CD8-positive, alpha-beta memory T cell (primary cell): ENCODE measurements at regions not wholly inside any gene's neighbourhood (a gene's known extent, or its start where the extent isn't known, plus 50 kb on each side); places are given as distances from the start of the nearest gene placed in this dataset.

ENCODE experiments used
- CTCF ChIA-PET: fragments of 350-600 bp; sonication (Branson Sonifier 250); formaldehyde crosslinking; loops from one replicate; lab custom pipeline; 2021; ENCODE audit warnings: antibody characterized with exemption; lab: Charles Lee
- POLR2A ChIA-PET: fragments of 350-600 bp; sonication (Branson Sonifier 250); formaldehyde crosslinking; loops from one replicate; lab custom pipeline; 2021; ENCODE audit warnings: antibody characterized with exemption; lab: Charles Lee
- DNase-seq, 5 donors: peaks; one replicate each; pipeline versions ENCODE4 v3.0.0 to v3.0.0-alpha.2; 2020 to 2022; ENCODE audit warnings: mixed read lengths in 1 of 5
- H3K27ac ChIP-seq: one replicate; pipeline ENCODE4 v1.7.0; 2013; ENCODE audit warnings: low read depth, mild to moderate bottlenecking, low read length, moderate library complexity
- H3K27me3 ChIP-seq: 2 replicates; pipeline ENCODE4 v1.7.0; 2013; ENCODE audit warnings: low read length, mild to moderate bottlenecking; ENCODE audit not compliant: insufficient read depth, poor library complexity, severe bottlenecking
- H3K36me3 ChIP-seq: 2 replicates; pipeline ENCODE4 v1.7.0; 2013; ENCODE audit warnings: mild to moderate bottlenecking, low read length, moderate library complexity; ENCODE audit not compliant: insufficient read depth
- H3K4me1 ChIP-seq: 2 replicates; pipeline ENCODE4 v1.7.0; 2013; ENCODE audit warnings: mild to moderate bottlenecking, low read length, moderate library complexity; ENCODE audit not compliant: insufficient read depth
- H3K4me3 ChIP-seq: 2 replicates; pipeline ENCODE4 v1.7.0; 2013; ENCODE audit warnings: mild to moderate bottlenecking, low read length
- H3K9me3 ChIP-seq: 2 replicates; pipeline ENCODE4 v1.7.0; 2013; ENCODE audit warnings: mild to moderate bottlenecking, low read length
- H3K27ac Mint-ChIP-seq, 8 donors: one replicate each; pipeline ENCODE4 v1.8.0; 2020 to 2021; ENCODE audit warnings: mixed read lengths in 8 of 8, mild to moderate bottlenecking in 6 of 8, inconsistent platforms in 3 of 8, moderate library complexity in 3 of 8
- H3K27me3 Mint-ChIP-seq, 2 donors: one replicate each; pipeline ENCODE4 v1.8.0; 2020 to 2021; ENCODE audit warnings: mixed read lengths in 2 of 2, mild to moderate bottlenecking in 1 of 2, moderate library complexity in 1 of 2
- H3K36me3 Mint-ChIP-seq, 3 donors: one replicate each; pipeline ENCODE4 v1.8.0; 2020 to 2021; ENCODE audit warnings: mixed read lengths in 3 of 3, inconsistent platforms in 1 of 3, mild to moderate bottlenecking in 1 of 3
- H3K4me1 Mint-ChIP-seq, 3 donors: one replicate each; pipeline ENCODE4 v1.8.0; 2020 to 2021; ENCODE audit warnings: mixed read lengths in 3 of 3, inconsistent platforms in 1 of 3, mild to moderate bottlenecking in 1 of 3
- H3K4me3 Mint-ChIP-seq, 7 donors: one replicate each; pipeline ENCODE4 v1.8.0; 2020 to 2021; ENCODE audit warnings: mixed read lengths in 7 of 7, mild to moderate bottlenecking in 6 of 7, moderate library complexity in 4 of 7, inconsistent platforms in 2 of 7
- H3K9me3 Mint-ChIP-seq, 5 donors: one replicate each; pipeline ENCODE4 v1.8.0; 2020 to 2022; ENCODE audit warnings: mixed read lengths in 5 of 5, mild to moderate bottlenecking in 3 of 5, moderate library complexity in 2 of 5, inconsistent platforms in 1 of 5

DNA sequence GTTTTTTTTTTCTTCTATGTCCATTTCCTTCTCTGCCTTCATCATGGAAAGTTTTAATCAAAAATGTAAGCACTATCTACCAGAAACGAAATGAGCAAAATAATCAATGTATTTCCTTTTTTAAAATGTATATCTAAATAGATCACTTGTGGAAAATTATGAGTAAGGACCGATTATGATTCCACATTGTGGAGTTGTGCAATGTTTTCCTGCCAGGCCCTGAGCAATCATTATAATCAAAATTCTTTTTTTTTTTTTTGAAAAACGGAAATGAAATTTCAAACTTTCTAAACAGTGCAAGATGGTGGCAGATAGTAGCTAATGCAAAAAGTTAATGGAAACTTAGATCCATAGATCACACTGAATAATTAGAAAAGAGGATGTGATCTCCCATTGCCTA is 1074.6 kb upstream of the TMEM132C start:
- Histone ChIP-seq H3K36me3 (no peaks in the 10 kb centered on the region), H3K27me3 (no peaks in the 10 kb centered on the region), H3K27ac (no peak overlapping the region), H3K4me1 (no peaks in the 10 kb centered on the region), H3K4me3 (no peak overlapping the region), H3K9me3 (no peaks in the 10 kb centered on the region)
- Mint-ChIP-seq H3K9me3 (peaks cover 0 to 2% (median 2%) of the 10 kb centered on the region in 5 donors), H3K36me3 (no peaks in the 10 kb centered on the region), H3K4me1 (no peaks in the 10 kb centered on the region), H3K4me3 (no peak overlapping the region), H3K27me3 (peaks cover 14 to 16% of the 10 kb centered on the region in 2 donors), H3K27ac (no peak overlapping the region)
- CTCF ChIA-PET = no interaction called here
- POLR2A ChIA-PET = no interaction called here
- no peak for DNase-seq

- Mint-ChIP-seq H3K27me3 (peaks cover 12 to 15% of the 10 kb centered on the region in 2 donors), H3K4me1 (no peaks in the 10 kb centered on the region), H3K9me3 (peaks cover 0 to 6% (median 2%) of the 10 kb centered on the region in 5 donors), H3K4me3 (no peak overlapping the region), H3K36me3 (no peaks in the 10 kb centered on the region), H3K27ac (no peak overlapping the region)
- no peak overlapping the region for H3K4me3 ChIP-seq
- ChIA-PET CTCF (no interaction called here), POLR2A (no interaction called here)
- no peaks in the 10 kb centered on the region for H3K9me3 ChIP-seq
- H3K36me3 ChIP-seq = no peaks in the 10 kb centered on the region
- no peaks in the 10 kb centered on the region for H3K4me1 ChIP-seq
- H3K27me3 ChIP-seq = no peaks in the 10 kb centered on the region
- no peak for DNase-seq
- no peak overlapping the region for H3K27ac ChIP-seq
Measured at GRCh38 chr12:127193341-127193740, 1073.6 kb upstream of the TMEM132C start.

- Mint-ChIP-seq H3K36me3 (no peaks in the 10 kb centered on the region), H3K27me3 (peaks cover 15 to 19% of the 10 kb centered on the region in 2 donors), H3K9me3 (peaks cover 0 to 6% (median 2%) of the 10 kb centered on the region in 5 donors), H3K4me3 (no peak overlapping the region), H3K27ac (no peak overlapping the region), H3K4me1 (no peaks in the 10 kb centered on the region)
- POLR2A ChIA-PET = no interaction called here
- Histone ChIP-seq H3K36me3 (no peaks in the 10 kb centered on the region), H3K4me3 (no peak overlapping the region), H3K4me1 (no peaks in the 10 kb centered on the region), H3K27me3 (no peaks in the 10 kb centered on the region), H3K27ac (no peak overlapping the region), H3K9me3 (no peaks in the 10 kb centered on the region)
- CTCF ChIA-PET = no interaction called here
- DNase-seq = no peak
Measured at GRCh38 chr12:127194176-127194575, 1072.8 kb upstream of the TMEM132C start.

GRCh38 chr12:127205781-127206555 is 1061.0 kb upstream of the TMEM132C start:
- Mint-ChIP-seq H3K27me3 (peaks cover 14 to 19% of the 10 kb centered on the region in 2 donors), H3K4me3 (no peak overlapping the region), H3K4me1 (no peaks in the 10 kb centered on the region), H3K9me3 (no peaks in the 10 kb centered on the region), H3K36me3 (no peaks in the 10 kb centered on the region), H3K27ac (no peak overlapping the region)
- Histone ChIP-seq H3K27me3 (no peaks in the 10 kb centered on the region), H3K4me3 (no peak overlapping the region), H3K27ac (no peak overlapping the region), H3K9me3 (no peaks in the 10 kb centered on the region), H3K36me3 (no peaks in the 10 kb centered on the region), H3K4me1 (no peaks in the 10 kb centered on the region)
- CTCF ChIA-PET = no interaction called here
- POLR2A ChIA-PET = no interaction called here
- DNase-seq = no peak

DNA sequence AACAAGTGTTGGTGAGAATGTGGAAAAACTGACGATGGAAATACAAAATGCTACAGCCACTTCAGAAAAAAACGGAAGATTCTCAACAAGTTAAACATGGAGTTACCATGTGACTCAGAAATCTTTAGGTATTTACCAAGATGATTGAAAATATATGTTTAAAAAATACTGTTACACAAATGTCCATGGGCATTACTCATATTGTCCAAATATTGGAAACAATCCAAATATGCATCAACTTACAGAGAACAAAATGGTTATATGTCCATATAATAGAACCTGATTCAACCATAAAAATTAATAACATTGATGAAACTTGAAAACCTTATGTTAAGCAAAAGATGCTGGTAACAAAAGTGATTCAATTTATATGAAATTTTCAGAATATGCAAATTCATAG is 1057.7 kb upstream of the TMEM132C start:
- no peak overlapping the region for H3K4me3 ChIP-seq
- H3K9me3 Mint-ChIP-seq = no peaks in the 10 kb centered on the region
- no peaks in the 10 kb centered on the region for H3K36me3 ChIP-seq
- no peaks in the 10 kb centered on the region for H3K36me3 Mint-ChIP-seq
- no peaks in the 10 kb centered on the region for H3K4me1 Mint-ChIP-seq
- peaks cover 11% of the 10 kb centered on the region in 2 donors for H3K27me3 Mint-ChIP-seq
- no peaks in the 10 kb centered on the region for H3K27me3 ChIP-seq
- POLR2A ChIA-PET = no interaction called here
- no peak overlapping the region for H3K27ac ChIP-seq
- no peaks in the 10 kb centered on the region for H3K9me3 ChIP-seq
- H3K4me1 ChIP-seq = no peaks in the 10 kb centered on the region
- no peak overlapping the region for H3K27ac Mint-ChIP-seq
- CTCF ChIA-PET = no interaction called here
- no peak for DNase-seq
- no peak overlapping the region for H3K4me3 Mint-ChIP-seq

DNA sequence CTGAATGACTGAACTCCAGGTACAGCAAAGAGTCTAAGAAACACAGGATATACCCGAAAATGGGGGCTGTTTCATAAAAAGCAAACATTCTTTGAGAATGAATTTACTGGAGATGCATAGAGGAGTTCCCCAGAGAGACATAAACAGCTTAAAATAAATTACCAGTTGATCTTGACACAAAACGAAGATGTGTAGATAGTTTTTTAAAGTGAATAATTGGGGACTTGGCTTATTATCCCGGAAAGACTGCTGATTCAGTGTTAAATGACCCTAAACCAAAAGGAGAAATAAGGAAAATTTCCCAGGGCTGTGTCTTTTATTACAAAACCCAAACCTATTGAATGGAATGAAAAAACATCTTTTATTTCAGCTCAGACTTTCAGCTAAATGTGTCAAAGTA is 1052.8 kb upstream of the TMEM132C start:
- no peaks in the 10 kb centered on the region for H3K9me3 ChIP-seq
- H3K4me3 Mint-ChIP-seq = no peak overlapping the region
- ChIA-PET POLR2A (no interaction called here), CTCF (no interaction called here)
- H3K36me3 ChIP-seq = no peaks in the 10 kb centered on the region
- no peaks in the 10 kb centered on the region for H3K4me1 Mint-ChIP-seq
- H3K27ac Mint-ChIP-seq = no peak overlapping the region
- no peak overlapping the region for H3K4me3 ChIP-seq
- peaks cover 7 to 23% of the 10 kb centered on the region in 2 donors for H3K27me3 Mint-ChIP-seq
- no peaks in the 10 kb centered on the region for H3K27me3 ChIP-seq
- H3K9me3 Mint-ChIP-seq = peaks cover 0 to 2% (median 0%) of the 10 kb centered on the region in 5 donors
- H3K27ac ChIP-seq = no peak overlapping the region
- DNase-seq = no peak
- no peaks in the 10 kb centered on the region for H3K4me1 ChIP-seq
- no peaks in the 10 kb centered on the region for H3K36me3 Mint-ChIP-seq

- no peaks in the 10 kb centered on the region for H3K27me3 ChIP-seq
- no peak overlapping the region for H3K4me3 ChIP-seq
- peaks cover 13 to 32% of the 10 kb centered on the region in 2 donors for H3K27me3 Mint-ChIP-seq
- DNase-seq = no peak
- peaks cover 0 to 6% (median 2%) of the 10 kb centered on the region in 5 donors for H3K9me3 Mint-ChIP-seq
- H3K36me3 ChIP-seq = no peaks in the 10 kb centered on the region
- H3K4me3 Mint-ChIP-seq = no peak overlapping the region
- POLR2A ChIA-PET = no interaction called here
- CTCF ChIA-PET = no interaction called here
- no peaks in the 10 kb centered on the region for H3K4me1 Mint-ChIP-seq
- no peaks in the 10 kb centered on the region for H3K4me1 ChIP-seq
- H3K27ac ChIP-seq = no peak overlapping the region
- no peaks in the 10 kb centered on the region for H3K9me3 ChIP-seq
- H3K36me3 Mint-ChIP-seq = no peaks in the 10 kb centered on the region
- no peak overlapping the region for H3K27ac Mint-ChIP-seq
Measured at GRCh38 chr12:127223011-127223410, 1044.0 kb upstream of the TMEM132C start.

GRCh38 chr12:127223731-127224130 is 1043.2 kb upstream of the TMEM132C start:
- Histone ChIP-seq H3K9me3 (no peaks in the 10 kb centered on the region), H3K27me3 (no peaks in the 10 kb centered on the region), H3K4me3 (no peak overlapping the region), H3K4me1 (no peaks in the 10 kb centered on the region), H3K27ac (no peak overlapping the region), H3K36me3 (no peaks in the 10 kb centered on the region)
- CTCF ChIA-PET = no interaction called here
- Mint-ChIP-seq H3K27me3 (peaks cover 13 to 33% of the 10 kb centered on the region in 2 donors), H3K27ac (no peak overlapping the region), H3K9me3 (peaks cover 0 to 6% (median 2%) of the 10 kb centered on the region in 5 donors), H3K4me1 (no peaks in the 10 kb centered on the region), H3K4me3 (no peak overlapping the region), H3K36me3 (no peaks in the 10 kb centered on the region)
- no peak for DNase-seq
- POLR2A ChIA-PET = no interaction called here
